ENCODE measurements at regions not wholly inside any gene's neighbourhood (a gene's known extent, or its start where the extent isn't known, plus 50 kb on each side); places are given as distances from the start of the nearest gene placed in this dataset.

GRCh38 chr6:92196325-92196724 is 1223.0 kb downstream of the EPHA7 start:
- 6 to 22% methylated on average over 2 of the region's 2 CpGs for WGBS, 2 donors
- TF ChIP-seq CTCF (IDR thresholded peaks at IDR 0.05) = no peak
- ATAC-seq = no peak
- no peaks in the 10 kb centered on the region for H3K36me3 ChIP-seq
- H3K27ac ChIP-seq = no peak overlapping the region
- no peaks in the 10 kb centered on the region for H3K27me3 ChIP-seq
- DNase-seq = no peak
- intact Hi-C loops (cut with DNase I) = no loop called here
- no peaks in the 10 kb centered on the region for H3K9me3 ChIP-seq
- no peak for FAIRE-seq
- no peak overlapping the region for H3K4me3 ChIP-seq
- H3K4me1 ChIP-seq = no peaks in the 10 kb centered on the region

- ATAC-seq = no peak
- no peak overlapping the region for H3K27ac ChIP-seq
- H3K4me3 ChIP-seq = no peak overlapping the region
- H3K36me3 ChIP-seq = no peaks in the 10 kb centered on the region
- no peak for TF ChIP-seq CTCF (IDR thresholded peaks at IDR 0.05)
- no peaks in the 10 kb centered on the region for H3K9me3 ChIP-seq
- intact Hi-C loops (cut with DNase I) = no loop called here
- WGBS, 2 donors = 48 to 55% methylated on average over 5 of the region's 5 CpGs
- H3K27me3 ChIP-seq = no peaks in the 10 kb centered on the region
- no peak for FAIRE-seq
- H3K4me1 ChIP-seq = no peaks in the 10 kb centered on the region
- no peak for DNase-seq
Observed at GRCh38 chr6:92195796-92196195, 1223.6 kb downstream of the EPHA7 start.

GRCh38 chr6:92188016-92188415 is 1231.3 kb downstream of the EPHA7 start:
- no peaks in the 10 kb centered on the region for H3K36me3 ChIP-seq
- no peak overlapping the region for H3K27ac ChIP-seq
- no peaks in the 10 kb centered on the region for H3K9me3 ChIP-seq
- no peaks in the 10 kb centered on the region for H3K27me3 ChIP-seq
- DNase-seq (no peak), FAIRE-seq (no peak), ATAC-seq (no peak)
- intact Hi-C loops (cut with DNase I) = no loop called here
- TF ChIP-seq CTCF (IDR thresholded peaks at IDR 0.05) = no peak
- no peak overlapping the region for H3K4me3 ChIP-seq
- H3K4me1 ChIP-seq = no peaks in the 10 kb centered on the region
- WGBS, 2 donors = 75 to 80% methylated on average over 1 of the region's 1 CpG

GRCh38 chr6:92184933-92185332 is 1234.4 kb downstream of the EPHA7 start:
- TF ChIP-seq CTCF (IDR thresholded peaks at IDR 0.05) = no peak
- DNase-seq = no peak
- H3K4me1 ChIP-seq = no peaks in the 10 kb centered on the region
- H3K27ac ChIP-seq = no peak overlapping the region
- no peak for FAIRE-seq
- H3K4me3 ChIP-seq = no peak overlapping the region
- no peaks in the 10 kb centered on the region for H3K9me3 ChIP-seq
- WGBS, 2 donors = 43 to 51% methylated on average over 3 of the region's 3 CpGs
- no peaks in the 10 kb centered on the region for H3K27me3 ChIP-seq
- no peak for ATAC-seq
- no peaks in the 10 kb centered on the region for H3K36me3 ChIP-seq
- intact Hi-C loops (cut with DNase I) = no loop called here

- 63 to 65% methylated on average over 4 of the region's 4 CpGs for WGBS, 2 donors
- H3K27me3 ChIP-seq = no peaks in the 10 kb centered on the region
- no peak overlapping the region for H3K27ac ChIP-seq
- intact Hi-C loops (cut with DNase I) = no loop called here
- H3K4me1 ChIP-seq = no peaks in the 10 kb centered on the region
- H3K9me3 ChIP-seq = no peaks in the 10 kb centered on the region
- no peak overlapping the region for H3K4me3 ChIP-seq
- no peak for ATAC-seq
- TF ChIP-seq CTCF (IDR thresholded peaks at IDR 0.05) = no peak
- no peak for DNase-seq
- no peak for FAIRE-seq
- H3K36me3 ChIP-seq = no peaks in the 10 kb centered on the region
Observed at GRCh38 chr6:92181347-92181746, 1238.0 kb downstream of the EPHA7 start.
